Left lung (tissue), 4 donors: ENCODE measurements at regions not wholly inside any gene's neighbourhood (a gene's known extent, or its start where the extent isn't known, plus 50 kb on each side); places are given as distances from the start of the nearest gene placed in this dataset.

ENCODE experiments used
- ATAC-seq: fragments of 200-7000 bp; cut with Tn5 transposase; one replicate; pipeline ENCODE4 v1.9.1; 2020; ENCODE audit warnings: moderate library complexity
- DNase-seq, 4 donors: peaks; one replicate each; pipeline ENCODE4 v3.0.0-alpha.2; 2013 to 2020
- H3K27ac ChIP-seq, 2 donors: fragments of 200-600 bp; sonication (generic) in 1 of 2; one replicate each; pipeline versions ENCODE4 v1.5.0 to v1.8.0; 2020 to 2021
- H3K27me3 ChIP-seq, 2 donors: fragments of 200-600 bp; sonication (generic) in 1 of 2; one replicate each; pipeline versions ENCODE4 v1.5.0 to v1.8.0; 2020 to 2021
- H3K36me3 ChIP-seq, 2 donors: fragments of 200-600 bp; sonication (generic) in 1 of 2; one replicate each; pipeline versions ENCODE4 v1.5.0 to v1.8.0; 2020 to 2021
- H3K4me1 ChIP-seq, 2 donors: fragments of 200-600 bp; one replicate each; pipeline ENCODE4 v1.8.0; 2021
- H3K4me3 ChIP-seq, 2 donors: fragments of 200-600 bp; sonication (generic) in 1 of 2; one replicate each; pipeline versions ENCODE4 v1.5.0 to v1.8.0; 2020 to 2021; ENCODE audit warnings: mild to moderate bottlenecking in 1 of 2
- H3K9me3 ChIP-seq, 2 donors: fragments of 200-600 bp; sonication (generic) in 1 of 2; one replicate each; pipeline versions ENCODE4 v1.5.0 to v1.8.0; 2020 to 2021
- CTCF ChIP-seq, 2 donors: fragments of 200-600 bp; sonication (generic) in 1 of 2; IDR thresholded peaks; one replicate each; pipeline versions ENCODE4 v1.5.0 to v1.8.0; 2021; ENCODE audit warnings: antibody characterized with exemption in 2 of 2
- intact Hi-C, 2 donors: fragments of 100-400 bp; cut with DNase I; formaldehyde crosslinking; loops; one replicate each; pipeline versions ENCODE4 v1.11.2 to v1.14.2; 2022
- donor health status: DM: no; HTN: yes; CAD: no.
- donor health status: DM: no; HTN: no; CAD: no.

GRCh38 chr18:73099759-73100158 is 232.0 kb upstream of the NETO1 start:
- intact Hi-C loops, result no loop called here
- Histone ChIP-seq H3K36me3 (no peaks in the 10 kb centered on the region), H3K27me3 (no peaks in the 10 kb centered on the region), H3K27ac (no peak overlapping the region), H3K4me1 (no peaks in the 10 kb centered on the region), H3K9me3 (peaks cover 0 to 7% of the 10 kb centered on the region in 2 donors), H3K4me3 (no peak overlapping the region)
- no peak for DNase-seq
- TF ChIP-seq CTCF (IDR thresholded peaks at IDR 0.05), result no peak
- no peak for ATAC-seq

GRCh38 chr18:73093687-73094250 is 226.0 kb upstream of the NETO1 start:
- ATAC-seq (no peak), DNase-seq (no peak)
- no peak for TF ChIP-seq CTCF (IDR thresholded peaks at IDR 0.05)
- Histone ChIP-seq H3K4me3 (no peak overlapping the region), H3K4me1 (no peaks in the 10 kb centered on the region), H3K36me3 (no peaks in the 10 kb centered on the region), H3K27me3 (no peaks in the 10 kb centered on the region), H3K27ac (no peak overlapping the region), H3K9me3 (peaks cover 0 to 15% of the 10 kb centered on the region in 2 donors)
- intact Hi-C loops, result no loop called here

GRCh38 chr18:73088445-73088844 is 220.7 kb upstream of the NETO1 start:
- Histone ChIP-seq H3K4me1 (no peaks in the 10 kb centered on the region), H3K27me3 (no peaks in the 10 kb centered on the region), H3K9me3 (peaks cover 0 to 10% of the 10 kb centered on the region in 2 donors), H3K4me3 (no peak overlapping the region), H3K36me3 (no peaks in the 10 kb centered on the region), H3K27ac (no peak overlapping the region)
- intact Hi-C loops, result no loop called here
- no peak for DNase-seq
- ATAC-seq, result no peak
- TF ChIP-seq CTCF (IDR thresholded peaks at IDR 0.05), result no peak

- intact Hi-C loops, result no loop called here
- H3K27me3 ChIP-seq, result no peaks in the 10 kb centered on the region
- peaks cover 0 to 10% of the 10 kb centered on the region in 2 donors for H3K9me3 ChIP-seq
- ATAC-seq (no peak), DNase-seq (no peak)
- TF ChIP-seq CTCF (IDR thresholded peaks at IDR 0.05), result no peak
- no peaks in the 10 kb centered on the region for H3K4me1 ChIP-seq
- H3K36me3 ChIP-seq, result no peaks in the 10 kb centered on the region
- H3K27ac ChIP-seq, result no peak overlapping the region
- no peak overlapping the region for H3K4me3 ChIP-seq
Observed at GRCh38 chr18:73087282-73087977, 219.6 kb upstream of the NETO1 start.

GRCh38 chr18:73079920-73080319 is 212.1 kb upstream of the NETO1 start:
- H3K27ac ChIP-seq, result no peak overlapping the region
- TF ChIP-seq CTCF (IDR thresholded peaks at IDR 0.05), result no peak
- DNase-seq (no peak), ATAC-seq (no peak)
- no peaks in the 10 kb centered on the region for H3K9me3 ChIP-seq
- intact Hi-C loops, result no loop called here
- H3K36me3 ChIP-seq, result no peaks in the 10 kb centered on the region
- no peak overlapping the region for H3K4me3 ChIP-seq
- no peaks in the 10 kb centered on the region for H3K4me1 ChIP-seq
- H3K27me3 ChIP-seq, result no peaks in the 10 kb centered on the region
